Esophagus squamous epithelium (tissue), 5 donors: ENCODE measurements at regions not wholly inside any gene's neighbourhood (a gene's known extent, or its start where the extent isn't known, plus 50 kb on each side); places are given as distances from the start of the nearest gene placed in this dataset.

Source experiments
- DNase-seq: peaks from one replicate; lab custom pipeline; 2025; lab: John Stamatoyannopoulos, UW
- H3K27ac ChIP-seq, 4 donors: fragments of 200-600 bp; sonication (generic); one replicate each; pipeline ENCODE4 v1.5.1; 2016 to 2019; ENCODE audit warnings: mild to moderate bottlenecking in 1 of 4
- H3K27me3 ChIP-seq, 4 donors: fragments of 200-600 bp; sonication (generic); 1 replicate in 3 of 4; 2 replicates in 1 of 4; pipeline versions ENCODE4 v1.5.1 to v1.6.0; 2017 to 2021; ENCODE audit warnings: antibody characterized with exemption in 1 of 4
- H3K36me3 ChIP-seq, 3 donors: fragments of 200-600 bp; sonication (generic); one replicate each; pipeline ENCODE4 v1.5.1; 2016 to 2019
- H3K4me1 ChIP-seq, 3 donors: fragments of 200-600 bp; sonication (generic); one replicate each; pipeline ENCODE4 v1.5.1; 2017 to 2019
- H3K4me3 ChIP-seq, 4 donors: fragments of 200-600 bp; sonication (generic); 1 replicate in 3 of 4; 2 replicates in 1 of 4; pipeline ENCODE4 v1.5.1; 2016 to 2019; ENCODE audit warnings: mild to moderate bottlenecking in 2 of 4, moderate library complexity in 1 of 4
- H3K9me3 ChIP-seq, 3 donors: fragments of 200-600 bp; sonication (generic); one replicate each; pipeline ENCODE4 v1.5.1; 2016 to 2019
- CTCF ChIP-seq, 6 experiments: fragments of 450-650 bp in 4 of 6; fragments of 200-600 bp in 2 of 6; sonication (generic) in 2 of 6; IDR thresholded peaks; one replicate each; pipeline ENCODE4 v1.5.1; 2016 to 2019; ENCODE audit warnings: antibody characterized with exemption in 6 of 6, mild to moderate bottlenecking in 4 of 6, moderate library complexity in 4 of 6
- POLR2A ChIP-seq, 4 donors: fragments of 450-650 bp; IDR thresholded peaks; one replicate each; pipeline ENCODE4 v1.6.1; 2017; ENCODE audit warnings: antibody characterized with exemption in 4 of 4, mild to moderate bottlenecking in 4 of 4, moderate library complexity in 3 of 4
- WGBS, 2 donors: methylation state at CpG; one replicate each; pipeline ENCODE4 v1.1.5; 2018; 5-methylcytosine and 5-hydroxymethylcytosine counted together
- intact Hi-C: fragments of 100-400 bp; cut with DNase I; formaldehyde crosslinking; loops from one replicate; pipeline ENCODE4 v1.15.0; 2022
- donor health status: DM: yes; HTN: yes; CAD: no.

GRCh38 chr20:52010541-52010940 lies 181.0 kb downstream of the ZFP64 start:
- intact Hi-C loops: no loop called here
- no peak overlapping the region for H3K27ac ChIP-seq
- no peaks in the 10 kb centered on the region for H3K27me3 ChIP-seq
- no peak for DNase-seq
- TF ChIP-seq POLR2A (IDR thresholded peaks at IDR 0.05) (no peak), CTCF (IDR thresholded peaks at IDR 0.05) (no peak)
- 73 to 75% methylated on average over 9 to 11 of the region's 11 CpGs for WGBS, 2 donors
- peaks cover 0 to 8% (median 7%) of the 10 kb centered on the region in 3 donors for H3K9me3 ChIP-seq
- H3K36me3 ChIP-seq: no peaks in the 10 kb centered on the region
- no peak overlapping the region for H3K4me3 ChIP-seq
- no peaks in the 10 kb centered on the region for H3K4me1 ChIP-seq

GRCh38 chr20:52008874-52009273 lies 182.7 kb downstream of the ZFP64 start:
- intact Hi-C loops: no loop called here
- no peaks in the 10 kb centered on the region for H3K4me1 ChIP-seq
- no peak for DNase-seq
- TF ChIP-seq CTCF (IDR thresholded peaks at IDR 0.05) (no peak), POLR2A (IDR thresholded peaks at IDR 0.05) (no peak)
- 91 to 98% methylated on average over 5 to 6 of the region's 6 CpGs for WGBS, 2 donors
- H3K4me3 ChIP-seq: no peak overlapping the region
- H3K27me3 ChIP-seq: no peaks in the 10 kb centered on the region
- no peak overlapping the region for H3K27ac ChIP-seq
- H3K9me3 ChIP-seq: peaks cover 0 to 8% (median 7%) of the 10 kb centered on the region in 3 donors
- no peaks in the 10 kb centered on the region for H3K36me3 ChIP-seq

GRCh38 chr20:52004715-52005114 lies 186.9 kb downstream of the ZFP64 start:
- WGBS, 2 donors: 37 to 62% methylated on average over 3 of the region's 3 CpGs
- no peak overlapping the region for H3K27ac ChIP-seq
- no peak for DNase-seq

GRCh38 chr20:52004018-52004417 lies 187.6 kb downstream of the ZFP64 start:
- Histone ChIP-seq H3K4me1 (no peaks in the 10 kb centered on the region), H3K27ac (no peak overlapping the region), H3K9me3 (no peaks in the 10 kb centered on the region), H3K36me3 (no peaks in the 10 kb centered on the region), H3K4me3 (no peak overlapping the region), H3K27me3 (no peaks in the 10 kb centered on the region)
- 75 to 85% methylated on average over 5 of the region's 5 CpGs for WGBS, 2 donors
- TF ChIP-seq CTCF (IDR thresholded peaks at IDR 0.05) (no peak), POLR2A (IDR thresholded peaks at IDR 0.05) (no peak)
- DNase-seq: no peak
- intact Hi-C loops: no loop called here

More at GRCh38 chr20:52004715-52005114, 186.9 kb downstream of the ZFP64 start:
- no peak overlapping the region for H3K4me3 ChIP-seq
- TF ChIP-seq CTCF (IDR thresholded peaks at IDR 0.05): no peak
- no peak for TF ChIP-seq POLR2A (IDR thresholded peaks at IDR 0.05)
- intact Hi-C loops: no loop called here
- no peaks in the 10 kb centered on the region for H3K27me3 ChIP-seq
- no peaks in the 10 kb centered on the region for H3K9me3 ChIP-seq
- H3K36me3 ChIP-seq: no peaks in the 10 kb centered on the region
- no peaks in the 10 kb centered on the region for H3K4me1 ChIP-seq

GRCh38 chr20:52003415-52003814 lies 188.2 kb downstream of the ZFP64 start:
- H3K36me3 ChIP-seq: no peaks in the 10 kb centered on the region
- intact Hi-C loops: no loop called here
- no peak overlapping the region for H3K27ac ChIP-seq
- DNase-seq: no peak
- 69 to 78% methylated on average over 5 of the region's 5 CpGs for WGBS, 2 donors
- H3K9me3 ChIP-seq: no peaks in the 10 kb centered on the region
- H3K27me3 ChIP-seq: no peaks in the 10 kb centered on the region
- no peak overlapping the region for H3K4me3 ChIP-seq
- H3K4me1 ChIP-seq: no peaks in the 10 kb centered on the region
- TF ChIP-seq CTCF (IDR thresholded peaks at IDR 0.05) (no peak), POLR2A (IDR thresholded peaks at IDR 0.05) (no peak)
